ENCODE measurements at regions not wholly inside any gene's neighbourhood (a gene's known extent, or its start where the extent isn't known, plus 50 kb on each side); places are given as distances from the start of the nearest gene placed in this dataset.
"Not testable (repeated sequence)": the region's sequence is repeated elsewhere in the genome, so short reads cannot be mapped to it uniquely, and the experiment has no call there.

DNA sequence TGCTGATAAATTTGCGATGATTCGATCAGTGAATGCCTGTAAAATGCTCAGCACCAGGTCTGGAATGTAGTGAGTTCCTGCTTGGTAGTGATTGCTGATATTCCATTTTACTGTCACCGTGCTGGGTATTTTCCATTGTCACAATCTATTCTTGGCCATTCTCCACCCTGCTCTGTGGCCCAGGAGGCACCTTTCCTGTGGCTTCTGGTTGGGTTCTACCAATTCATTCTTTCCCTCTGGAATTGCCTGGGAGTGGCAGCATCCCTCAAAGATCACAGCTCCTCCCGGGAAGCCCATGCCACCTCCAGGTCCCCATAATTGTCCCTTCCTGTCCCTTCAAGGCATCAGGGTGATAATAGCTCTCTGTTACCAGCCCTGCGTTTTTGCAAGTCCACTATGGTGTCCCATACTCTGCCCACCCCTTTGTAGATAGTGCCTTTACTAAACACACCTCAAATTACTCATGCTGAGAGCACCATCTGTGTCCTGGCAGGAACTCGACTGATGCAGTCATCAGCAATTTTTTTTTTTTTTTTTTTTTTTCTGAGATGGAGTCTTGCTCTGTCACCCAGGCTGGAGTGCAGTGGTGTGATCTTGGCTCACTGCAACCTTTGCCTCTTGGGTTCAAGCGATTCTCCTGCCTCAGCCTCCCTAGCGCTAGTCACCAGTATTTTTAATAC, 177.8 kb upstream of the PROK2 start:
- DNase-seq (ENCODE audit: low spot score) = peak; percentile 12

DNA sequence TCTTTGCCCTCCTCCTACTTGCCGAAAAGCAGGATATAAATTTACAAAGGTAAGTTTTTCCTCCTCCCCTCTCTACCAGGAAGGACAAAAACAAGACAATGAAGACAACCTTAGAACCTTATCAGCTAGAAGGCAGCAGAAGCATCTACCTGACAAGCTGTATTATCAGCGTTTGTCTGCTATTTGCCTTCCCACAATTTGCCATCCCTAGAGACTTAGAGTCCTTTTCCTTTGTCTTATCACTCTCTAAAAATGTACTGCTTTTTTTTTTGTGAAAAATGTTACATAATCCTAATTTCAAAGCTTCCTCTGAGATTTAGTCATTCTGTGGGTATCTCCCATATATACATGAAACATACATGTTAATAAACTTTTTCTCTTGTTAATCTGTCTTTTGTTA, 176.9 kb upstream of the PROK2 start:
- DNase-seq (ENCODE audit: low spot score) = no peak

DNA sequence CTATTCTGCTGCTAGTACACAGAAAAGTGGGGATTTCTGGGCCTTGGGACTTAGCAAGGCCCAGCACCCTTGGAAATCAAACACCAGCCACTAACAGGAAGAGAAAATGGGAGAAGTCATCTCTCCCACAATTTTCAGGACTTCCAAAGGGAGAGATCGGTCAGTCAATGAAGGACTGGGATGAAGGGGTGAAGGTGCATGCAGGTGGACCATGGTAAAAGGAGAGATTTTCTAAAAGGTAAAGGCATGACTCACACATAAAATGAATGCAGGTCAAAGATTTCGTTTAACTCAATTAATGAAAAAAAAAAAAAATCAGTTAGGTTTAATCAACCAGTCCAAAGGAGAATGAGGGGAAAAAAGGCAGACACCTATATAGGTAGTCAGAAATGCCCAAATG, 176.4 kb upstream of the PROK2 start:
- DNase-seq (ENCODE audit: low spot score) = no peak

DNA sequence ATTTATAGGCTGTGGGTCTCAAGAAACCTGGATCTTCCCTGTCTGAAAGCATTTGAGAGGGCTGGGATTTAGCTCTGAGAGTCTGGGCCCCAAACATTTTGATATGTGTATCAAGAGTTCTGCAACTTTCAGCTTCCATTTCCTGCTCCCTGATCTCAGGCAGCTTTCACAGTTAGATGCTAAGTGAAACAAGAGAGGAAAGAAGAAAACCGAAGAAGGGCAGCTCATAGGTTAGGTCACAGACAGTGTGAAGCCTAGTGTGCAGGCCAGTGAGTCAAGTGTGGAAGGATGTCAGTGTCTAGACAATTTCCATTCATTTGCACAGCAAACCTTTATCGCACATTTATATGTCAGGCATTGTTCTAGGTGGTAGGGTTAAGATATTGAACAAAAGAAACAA, 173.6 kb upstream of the PROK2 start:
- no peak for DNase-seq (ENCODE audit: low spot score)

DNA sequence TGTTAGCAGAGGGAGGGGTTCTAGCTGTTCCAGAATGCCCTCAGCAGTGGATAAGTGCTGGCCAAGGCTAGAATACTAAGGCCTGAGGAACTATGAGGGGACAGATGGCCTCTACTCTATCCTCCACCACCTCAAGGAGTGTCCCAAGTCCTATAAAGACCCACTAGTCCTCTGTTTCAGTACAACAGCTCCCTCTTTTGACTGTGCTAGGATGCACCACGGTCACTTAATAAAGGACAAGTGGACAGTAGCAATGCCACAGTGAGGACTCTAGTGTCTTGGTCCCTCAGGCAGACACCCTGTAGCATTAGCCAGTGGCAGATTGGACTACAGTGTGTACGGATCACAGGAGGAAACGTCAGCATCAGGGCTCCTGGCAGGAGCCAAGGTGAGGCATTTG, 171.8 kb upstream of the PROK2 start:
- no peak for DNase-seq (ENCODE audit: low spot score)

DNA sequence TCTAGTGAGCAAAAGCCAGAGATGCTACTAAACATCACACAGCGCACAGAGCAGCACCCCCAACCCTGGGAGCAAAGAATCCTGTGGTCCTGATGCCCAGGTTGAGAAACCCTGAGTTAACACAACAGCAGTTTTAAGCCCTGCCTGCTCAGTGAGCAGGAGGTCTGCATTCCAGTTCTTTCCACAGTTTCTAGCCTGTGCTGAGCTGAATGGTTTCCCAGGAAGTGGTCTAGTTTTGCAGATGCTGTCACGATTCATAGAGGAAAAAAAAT, 171.1 kb upstream of the PROK2 start:
- DNase-seq (ENCODE audit: low spot score) = no peak

DNA sequence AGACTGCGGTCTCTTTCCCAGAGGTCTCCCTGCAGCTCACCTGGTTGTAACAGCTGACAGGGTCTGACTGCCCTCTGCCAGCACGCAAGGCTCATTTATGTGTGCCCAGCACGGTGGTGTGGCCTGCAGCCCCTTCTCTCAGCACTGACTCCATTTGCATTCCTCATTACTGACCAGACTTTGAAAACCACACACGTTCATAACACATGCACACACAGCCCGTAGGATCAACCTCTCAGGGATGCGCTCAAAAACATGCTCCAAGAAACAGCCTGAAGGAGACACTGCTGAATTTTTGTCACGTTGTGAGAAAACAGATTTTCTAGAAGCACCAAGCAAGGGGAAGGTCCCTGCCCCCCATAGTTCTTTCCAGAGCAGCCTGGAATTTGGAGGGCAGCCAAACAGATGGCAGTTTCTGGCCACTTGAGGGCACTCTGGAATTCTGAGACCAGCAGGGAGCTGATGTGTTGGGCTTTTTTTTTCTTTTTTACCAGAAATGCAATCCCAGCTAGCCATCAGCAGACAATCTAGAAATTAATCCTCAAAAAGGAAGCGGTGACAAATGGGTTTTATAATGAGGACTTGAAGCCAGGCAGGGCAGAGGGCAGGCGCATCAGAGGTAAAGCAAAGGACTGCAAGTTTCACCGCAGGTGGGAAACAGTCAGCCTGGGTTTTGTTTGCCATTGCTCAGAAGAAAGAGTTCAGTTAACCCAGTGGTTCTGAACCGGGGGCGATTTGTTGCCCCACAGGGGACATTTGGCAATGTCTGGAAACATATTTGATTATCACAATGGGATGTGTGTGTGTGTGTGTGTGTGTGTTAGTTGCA, 170.5 kb upstream of the PROK2 start:
- peak; percentile 67 for DNase-seq (ENCODE audit: low spot score)

DNA sequence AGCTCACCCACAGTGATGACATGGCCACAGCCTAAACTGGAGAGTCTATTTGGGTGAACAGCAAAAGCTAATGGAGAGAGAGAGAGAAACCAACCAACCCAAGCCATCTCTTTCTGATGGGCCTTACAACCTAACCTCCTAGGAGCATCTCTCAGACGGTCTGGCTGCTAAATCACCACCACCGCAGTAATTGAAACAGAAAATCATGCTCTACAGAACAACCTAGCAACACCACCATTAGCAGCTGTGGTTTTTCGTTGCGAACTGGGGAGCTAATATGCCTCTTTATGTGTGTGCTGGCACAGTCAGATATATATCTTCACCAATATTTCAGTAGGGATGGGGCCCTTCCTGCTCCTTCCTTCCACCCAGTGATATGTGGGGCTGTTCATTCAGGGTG, 166.9 kb upstream of the PROK2 start:
- DNase-seq (ENCODE audit: low spot score) = no peak

DNA sequence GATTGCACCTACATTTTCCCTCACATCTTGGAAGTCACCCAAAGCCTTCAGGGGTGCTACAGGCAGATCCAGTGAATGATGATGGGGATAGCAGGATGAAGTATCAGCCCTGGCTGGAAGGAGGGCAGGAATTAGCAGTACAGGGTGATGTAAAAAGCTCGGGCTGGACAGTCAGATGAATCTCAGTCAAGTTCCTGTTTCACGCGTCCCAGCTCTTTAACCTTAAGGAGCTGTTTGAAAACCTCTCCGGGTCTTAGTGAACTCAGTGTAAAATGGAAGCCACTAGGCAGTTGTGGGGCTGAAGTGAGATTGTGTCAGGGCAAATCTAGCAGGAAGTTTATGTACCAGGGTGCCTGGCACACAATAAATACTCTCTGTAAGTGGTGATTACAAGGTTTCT, 166.4 kb upstream of the PROK2 start:
- DNase-seq (ENCODE audit: low spot score) = no peak

DNA sequence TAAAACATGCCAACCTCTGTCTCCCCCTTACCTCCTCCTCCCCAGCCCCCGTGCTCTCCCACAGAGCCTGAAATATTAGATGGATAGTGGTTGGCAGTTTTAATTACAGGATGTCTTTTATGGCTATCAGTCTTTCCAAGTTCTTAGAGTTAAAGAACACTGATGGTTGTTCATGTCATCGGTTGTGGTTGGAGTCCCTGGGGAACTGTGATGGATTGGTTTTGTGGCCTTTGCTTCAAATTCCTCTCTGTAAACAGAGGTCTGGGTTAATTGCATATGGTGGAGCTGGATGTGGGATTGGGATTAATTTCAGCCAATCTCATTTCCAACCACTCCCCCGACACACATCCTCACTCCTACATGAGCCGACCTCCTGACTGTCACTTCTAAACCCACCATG, 164.5 kb upstream of the PROK2 start:
- no peak for DNase-seq (ENCODE audit: low spot score)

DNA sequence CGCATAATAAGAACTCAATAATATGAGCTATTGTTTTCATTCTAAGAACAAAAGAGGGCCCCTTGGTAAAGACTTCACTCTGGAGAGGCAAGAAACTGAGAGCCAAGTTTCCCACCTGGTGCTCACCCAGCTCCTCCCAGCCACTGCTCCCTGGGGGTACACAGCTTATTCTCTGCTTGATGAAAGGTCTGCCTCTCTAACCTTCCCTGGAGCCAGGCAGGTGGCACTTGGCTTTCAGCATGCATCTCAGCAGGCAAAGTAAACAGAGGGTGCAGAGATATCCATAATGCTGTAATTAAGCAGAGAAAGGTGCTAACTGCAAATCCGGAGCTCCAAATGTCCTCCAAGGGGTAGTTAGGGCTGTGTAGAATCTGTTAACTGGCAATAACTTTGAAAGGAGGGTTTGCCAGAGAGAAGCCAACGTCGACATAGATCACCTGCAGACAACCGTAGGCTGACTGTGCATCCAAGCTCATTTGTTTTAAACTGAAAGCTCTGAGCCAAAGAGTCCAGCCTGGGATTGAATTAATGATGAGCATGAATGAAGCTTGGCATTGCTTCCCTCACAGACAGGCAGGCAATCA, 159.6 kb upstream of the PROK2 start:
- no peak for DNase-seq (ENCODE audit: low spot score)

DNA sequence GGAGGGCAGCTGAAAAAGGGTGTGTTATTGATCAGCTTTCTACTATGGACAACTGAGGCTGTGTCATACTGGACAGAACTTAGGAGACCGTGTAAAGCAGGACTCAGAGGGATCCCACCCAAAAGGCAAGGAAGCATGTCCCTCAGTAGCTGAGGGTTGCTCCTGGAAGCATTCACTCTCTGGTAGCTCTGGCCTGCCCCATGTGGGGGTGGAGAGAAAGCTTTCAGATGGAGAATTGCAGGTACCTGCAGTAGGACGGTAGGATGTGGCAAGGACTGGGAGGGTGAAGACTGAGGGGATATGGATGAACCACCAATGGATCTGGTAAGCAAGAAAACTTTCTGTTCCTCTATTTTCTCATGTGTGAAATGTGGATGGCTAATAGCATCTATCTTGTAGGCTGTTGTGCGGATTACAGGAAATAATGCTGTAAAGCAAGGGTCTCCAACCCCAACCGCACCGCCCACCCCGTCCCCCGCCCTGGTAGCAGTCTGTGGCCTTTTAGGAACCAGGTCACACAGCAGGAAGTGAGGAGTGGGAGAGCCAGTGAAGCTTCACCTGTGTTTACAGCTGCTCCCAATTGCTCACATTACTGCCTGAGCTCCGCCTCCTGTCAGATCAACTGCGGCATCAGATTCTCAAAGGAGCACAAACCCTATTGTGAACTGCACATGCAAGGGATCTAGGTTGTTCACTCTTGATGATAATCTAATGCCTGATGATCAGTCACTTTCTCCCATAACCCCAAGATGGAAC, 157.7 kb upstream of the PROK2 start:
- DNase-seq (ENCODE audit: low spot score) = no peak

DNA sequence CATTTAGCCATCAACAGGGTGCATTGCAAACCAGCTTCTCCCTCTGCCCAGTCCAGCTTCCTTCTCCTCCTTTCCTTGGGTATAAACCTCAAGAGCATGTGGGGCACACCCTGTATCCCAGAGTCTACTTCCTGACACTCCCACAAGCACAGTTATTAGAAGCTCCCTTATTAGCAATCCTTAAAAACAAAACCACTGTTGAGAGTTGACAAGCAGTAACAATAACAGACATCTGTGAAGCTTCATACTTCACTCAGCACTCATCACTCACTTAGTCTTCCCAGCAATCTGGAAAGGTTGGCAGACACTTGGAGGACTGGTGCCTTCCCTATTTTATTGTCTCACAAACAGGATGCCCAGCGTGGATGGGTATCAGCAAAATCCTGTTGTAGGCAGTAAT, 155.5 kb upstream of the PROK2 start:
- no peak for DNase-seq (ENCODE audit: low spot score)

DNA sequence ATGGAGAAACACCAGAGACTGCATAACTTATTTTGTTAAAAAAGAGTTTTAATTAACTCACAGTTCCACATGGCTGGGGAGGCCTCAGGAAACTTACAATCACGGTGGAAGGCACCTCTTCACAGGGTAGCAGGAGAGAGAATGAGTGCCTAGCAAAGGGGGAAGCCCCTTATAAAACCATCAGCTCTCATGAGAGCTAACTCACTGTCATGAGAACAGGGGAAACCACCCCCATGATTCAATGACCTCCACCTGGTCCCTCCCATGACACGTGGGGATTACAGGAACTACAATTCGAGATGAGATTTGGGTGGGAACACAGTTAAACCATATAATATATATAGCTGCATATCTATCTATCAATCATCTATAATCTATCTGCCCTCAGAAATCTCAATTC, 153.1 kb upstream of the PROK2 start:
- not testable (repeated sequence) for DNase-seq (ENCODE audit: low spot score)

DNA sequence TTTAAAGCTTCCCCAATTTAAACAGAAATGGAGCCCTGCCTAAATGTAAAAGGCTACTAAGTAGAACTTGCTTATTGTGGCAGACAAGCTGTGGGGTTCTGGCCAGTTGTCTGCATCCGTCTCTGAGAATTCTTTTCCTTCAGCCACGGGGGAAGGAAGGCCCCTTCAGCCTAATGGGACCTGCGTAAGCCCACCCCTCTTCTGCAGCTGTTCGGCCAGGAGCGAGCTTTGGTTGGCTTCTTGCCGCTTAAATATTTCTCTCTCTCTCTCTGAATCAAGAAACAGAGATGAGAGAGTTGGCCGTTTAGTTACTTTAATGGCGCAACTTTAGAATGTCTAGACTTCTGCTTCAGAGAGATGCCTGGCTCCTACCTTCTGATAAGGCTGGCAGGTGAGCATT, 151.7 kb upstream of the PROK2 start:
- no peak for DNase-seq (ENCODE audit: low spot score)

DNA sequence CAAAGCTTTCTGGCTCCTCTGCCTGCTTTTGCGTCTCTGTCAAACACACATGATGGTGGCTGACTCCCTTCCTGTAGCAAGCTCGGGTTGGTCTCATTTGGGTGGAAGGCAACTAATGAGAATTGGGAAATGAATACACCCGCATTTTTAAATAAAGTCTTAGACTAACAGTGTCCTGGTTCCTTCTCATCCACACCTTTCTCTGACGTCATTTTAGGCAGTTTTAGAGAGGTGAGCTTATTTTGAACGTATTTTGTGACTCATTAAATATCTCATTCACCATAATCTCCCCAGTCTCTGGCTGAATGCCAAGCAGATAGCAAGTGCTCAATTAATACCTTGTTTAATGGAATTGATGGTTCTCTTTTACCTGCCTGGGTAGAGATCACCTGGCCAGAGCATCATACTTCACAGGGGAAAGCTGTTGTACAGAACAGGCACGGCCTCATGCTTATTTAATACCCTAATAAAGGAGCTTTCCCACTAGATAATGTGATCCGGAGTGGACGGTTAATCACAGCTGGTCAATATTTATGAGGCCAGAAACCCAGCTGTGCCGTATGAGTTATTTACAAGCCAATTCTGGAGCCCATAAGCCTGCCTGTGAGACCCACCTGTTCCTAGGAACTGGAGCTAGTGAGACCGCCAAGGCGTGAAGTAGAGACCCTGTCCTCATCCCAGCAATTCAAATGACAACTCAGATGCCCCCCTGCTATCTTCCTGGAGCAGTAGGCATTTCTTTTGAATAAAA, 149.7 kb upstream of the PROK2 start:
- DNase-seq (ENCODE audit: low spot score) = no peak

DNA sequence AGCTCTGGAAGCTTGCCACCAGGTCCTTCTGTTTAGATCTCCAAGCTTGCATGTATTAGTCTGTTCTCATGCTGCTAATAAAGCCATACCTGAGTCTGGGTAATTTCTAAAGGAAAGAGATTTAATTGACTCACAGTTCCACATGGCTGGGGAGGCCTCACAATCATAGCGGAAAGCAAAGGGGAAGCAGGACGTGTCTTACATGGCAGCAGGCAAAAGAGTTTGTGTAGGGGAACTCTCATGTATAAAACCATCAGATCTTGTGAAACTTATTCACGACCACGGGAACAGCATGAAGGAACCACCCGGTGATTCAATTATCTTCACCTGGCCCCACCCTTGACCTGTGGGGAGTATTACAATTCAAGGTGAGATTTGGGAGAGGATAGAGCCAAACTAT, 147.0 kb upstream of the PROK2 start:
- DNase-seq (ENCODE audit: low spot score) = no peak

DNA sequence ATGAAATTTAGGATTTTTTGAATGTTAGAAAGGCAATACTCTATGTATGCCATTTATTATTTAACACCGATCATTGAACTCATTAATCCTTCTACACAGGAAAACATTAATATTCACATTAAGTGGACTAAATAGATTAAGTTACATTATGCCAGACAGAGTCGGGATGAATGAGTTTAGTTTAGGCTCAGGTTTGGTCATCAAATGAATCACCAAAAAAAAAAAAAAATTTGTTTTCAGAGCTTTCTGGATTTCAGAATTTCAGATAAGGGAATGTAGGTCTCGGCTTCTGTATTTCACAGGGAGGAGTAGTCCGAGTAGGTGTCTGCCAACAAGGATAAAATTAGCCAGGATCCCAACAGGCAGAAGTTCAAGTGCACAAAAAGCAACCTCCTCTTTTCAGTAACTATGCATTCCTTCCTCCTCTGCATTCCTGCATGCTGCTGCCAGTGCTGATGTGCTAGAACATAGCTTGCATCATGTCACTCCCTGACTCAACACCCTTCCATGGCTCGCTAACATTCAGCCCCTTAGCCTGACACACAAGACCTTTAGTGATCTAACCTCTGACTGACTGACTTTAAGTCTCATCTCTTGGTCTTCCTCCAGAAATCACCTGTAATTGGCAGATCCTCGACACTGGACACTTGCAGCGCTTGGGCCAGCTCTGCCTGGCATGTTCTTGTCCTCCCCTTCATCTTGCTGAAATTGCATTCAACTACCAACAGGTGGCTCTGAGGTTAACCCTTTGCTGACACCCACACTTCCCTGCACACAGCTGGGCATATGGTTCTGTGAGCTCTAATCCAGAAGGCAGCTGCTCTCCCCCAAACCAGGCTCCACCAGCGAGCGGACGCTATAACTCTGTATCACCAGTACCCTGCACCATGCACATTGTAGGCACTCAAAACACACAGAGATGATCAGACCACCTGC, 145.4 kb upstream of the PROK2 start:
- DNase-seq (ENCODE audit: low spot score) = no peak

DNA sequence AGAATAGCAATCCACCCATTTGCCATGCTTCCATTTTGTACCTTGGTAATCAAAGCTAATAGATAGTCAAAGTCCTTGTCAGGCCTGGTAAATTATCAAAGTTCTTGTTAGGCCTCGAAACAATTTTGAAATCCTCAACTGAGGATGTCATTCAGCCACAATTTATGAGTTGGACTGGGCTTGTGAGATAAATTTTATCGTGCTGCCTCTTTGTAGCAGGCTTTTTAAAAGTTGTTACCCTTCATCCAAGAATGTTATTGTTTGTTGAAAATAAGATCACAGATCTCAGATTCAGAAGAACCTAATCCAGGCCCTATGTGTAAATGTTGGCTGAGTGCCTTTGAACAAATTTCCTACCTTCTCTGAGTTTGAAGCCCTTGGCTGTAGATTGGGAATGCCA, 143.3 kb upstream of the PROK2 start:
- no peak for DNase-seq (ENCODE audit: low spot score)

DNA sequence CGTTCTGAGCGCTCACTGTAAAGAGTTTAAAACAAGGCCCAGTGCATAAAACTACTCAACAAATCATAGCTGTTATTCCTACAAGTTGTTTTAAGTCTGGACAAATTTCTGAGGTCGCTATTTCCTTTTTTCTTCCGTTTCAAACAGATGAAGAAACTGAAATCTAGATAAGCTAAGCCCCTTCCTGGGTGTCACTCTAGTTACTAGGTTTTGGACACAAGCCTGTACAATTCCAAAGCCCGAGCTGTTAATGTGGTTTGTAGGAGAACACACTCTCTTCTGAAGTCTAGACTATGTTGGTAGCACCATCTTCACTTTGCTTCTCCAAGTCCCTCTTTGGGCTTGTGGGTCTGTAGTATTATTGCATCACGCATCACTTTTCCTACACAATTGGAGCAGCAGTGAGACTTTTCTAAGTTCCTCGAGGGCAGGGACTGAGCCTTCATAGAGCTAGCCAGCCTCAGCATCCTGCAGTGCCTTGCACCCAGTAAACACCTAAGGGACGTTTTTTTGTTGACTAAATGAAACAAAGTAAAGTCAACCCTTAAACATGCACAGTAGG, 142.6 kb upstream of the PROK2 start:
- DNase-seq (ENCODE audit: low spot score) = no peak

DNA sequence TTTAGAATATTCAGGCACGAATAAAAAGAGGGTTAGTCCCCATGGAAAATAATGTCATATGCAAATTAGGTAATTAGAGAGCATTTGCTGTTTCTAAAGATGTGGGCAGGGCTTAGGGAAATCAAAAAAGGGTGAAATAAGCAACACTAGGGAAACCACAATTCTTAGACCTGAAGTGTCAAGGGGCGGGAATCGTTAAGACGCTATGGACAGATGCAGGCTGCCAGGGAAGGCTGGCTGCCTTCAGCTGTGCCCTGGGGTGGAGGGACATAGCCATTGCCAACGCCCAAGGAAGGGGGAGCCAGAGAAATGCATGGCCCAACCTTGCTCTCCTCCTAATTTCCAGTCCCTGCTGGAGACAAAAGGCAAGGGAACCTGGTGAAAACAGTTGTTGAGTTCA, 141.7 kb upstream of the PROK2 start:
- DNase-seq (ENCODE audit: low spot score) = no peak
